ENCODE measurements at regions not wholly inside any gene's neighbourhood (a gene's known extent, or its start where the extent isn't known, plus 50 kb on each side); places are given as distances from the start of the nearest gene placed in this dataset.

DNA sequence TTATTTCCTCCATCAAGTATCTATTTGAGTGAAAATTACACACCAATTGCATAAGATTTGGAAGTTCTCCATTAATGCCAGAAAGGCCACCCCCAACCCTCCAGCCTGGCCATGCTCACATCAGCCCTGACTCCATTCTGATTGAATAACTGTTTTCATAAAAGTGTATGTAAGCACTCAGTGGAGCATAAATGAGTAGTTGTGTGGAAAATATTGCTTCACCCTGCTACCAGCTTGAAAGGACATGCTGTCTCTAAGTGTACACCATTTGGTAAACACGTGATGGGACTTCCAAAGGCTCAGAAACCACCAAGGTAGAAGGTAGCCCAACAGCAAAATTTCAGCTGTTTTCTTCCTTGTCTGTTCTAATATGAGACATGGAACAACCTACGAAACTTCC lies 393.8 kb downstream of the ZNF385D start:
- no peak for DNase-seq

DNA sequence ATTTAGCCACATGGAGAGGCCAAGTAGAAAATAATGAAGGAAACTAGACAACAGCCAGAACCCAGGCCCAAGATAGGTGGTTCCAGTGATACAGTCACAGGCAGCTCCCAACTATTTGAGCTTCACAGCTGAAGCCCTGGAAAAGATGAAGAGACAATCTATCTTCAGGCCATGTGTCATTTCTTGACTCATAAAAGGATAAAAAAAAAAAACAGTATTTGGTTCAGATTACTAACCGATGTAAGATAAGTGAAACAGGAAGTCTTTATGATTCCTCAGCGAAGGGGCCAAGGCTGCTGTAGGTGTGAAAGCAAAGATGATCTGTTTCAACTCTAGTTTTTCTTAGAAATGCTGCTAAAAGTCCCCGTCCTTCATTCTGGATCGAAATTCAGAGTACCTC lies 394.6 kb downstream of the ZNF385D start:
- DNase-seq: no peak

DNA sequence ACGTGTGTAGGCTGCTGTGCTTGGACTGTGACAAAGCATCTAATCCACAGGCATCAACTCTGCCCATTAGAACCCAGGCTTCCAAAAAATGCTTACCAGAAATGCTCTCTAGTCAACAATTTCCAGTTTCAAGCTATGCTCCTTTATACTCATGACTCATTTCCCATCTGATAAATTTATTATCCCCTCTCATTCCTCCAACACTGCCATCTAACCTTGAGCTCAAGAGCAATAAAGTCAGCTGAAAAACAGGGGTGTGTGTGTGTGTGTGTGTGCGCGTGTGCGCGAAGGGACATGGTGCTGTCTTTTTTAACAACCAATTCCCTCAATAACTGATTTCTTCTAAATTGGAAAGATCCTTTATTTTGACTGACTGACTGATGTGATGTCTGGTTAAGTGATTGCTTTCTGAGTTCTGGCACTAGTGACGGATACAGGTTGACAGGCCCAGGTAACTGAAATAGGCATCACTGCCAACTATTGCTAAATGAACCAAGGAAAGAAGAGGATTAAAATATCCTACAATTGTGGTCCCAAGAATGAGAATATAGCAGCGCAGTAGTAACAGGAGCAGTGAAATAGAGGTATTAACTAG lies 405.5 kb downstream of the ZNF385D start:
- no peak for DNase-seq

DNA sequence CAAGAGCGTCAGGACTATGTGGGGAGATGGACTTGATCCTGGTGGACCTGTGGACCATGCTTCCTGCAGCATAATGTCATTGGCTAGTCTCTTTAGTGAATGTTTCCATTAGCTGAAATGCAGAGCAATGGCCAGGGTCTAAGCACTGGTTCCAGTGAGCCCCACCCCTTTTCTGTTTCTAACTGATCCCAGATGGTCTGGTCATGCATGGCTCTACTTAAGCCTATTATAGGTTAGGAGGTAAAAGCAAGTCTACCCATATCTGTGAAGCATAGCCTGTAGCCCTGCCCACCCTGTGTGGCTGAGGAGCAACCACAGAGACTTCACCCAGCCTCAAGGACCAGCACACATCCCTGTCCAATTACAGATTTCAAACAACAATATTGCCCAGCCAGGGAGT lies 419.2 kb downstream of the ZNF385D start:
- DNase-seq: no peak

DNA sequence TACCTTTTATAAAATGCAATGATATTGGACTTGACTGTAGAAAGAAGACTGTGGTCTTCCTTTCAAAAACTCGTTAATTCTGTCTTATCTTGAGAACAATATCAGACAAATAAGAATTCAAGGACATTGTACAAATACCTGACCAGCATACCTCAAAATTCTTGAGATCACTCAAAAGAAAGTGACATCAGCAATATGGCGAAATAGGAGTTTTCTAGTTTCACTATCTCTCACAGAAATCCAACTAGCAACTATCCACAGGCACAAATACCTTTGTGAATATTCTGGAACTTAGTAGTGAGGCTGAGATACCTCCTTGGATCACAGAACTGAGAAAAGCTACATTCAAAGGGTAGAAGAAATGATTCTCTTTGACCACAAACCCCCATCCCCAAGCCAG lies 419.7 kb downstream of the ZNF385D start:
- no peak for DNase-seq

DNA sequence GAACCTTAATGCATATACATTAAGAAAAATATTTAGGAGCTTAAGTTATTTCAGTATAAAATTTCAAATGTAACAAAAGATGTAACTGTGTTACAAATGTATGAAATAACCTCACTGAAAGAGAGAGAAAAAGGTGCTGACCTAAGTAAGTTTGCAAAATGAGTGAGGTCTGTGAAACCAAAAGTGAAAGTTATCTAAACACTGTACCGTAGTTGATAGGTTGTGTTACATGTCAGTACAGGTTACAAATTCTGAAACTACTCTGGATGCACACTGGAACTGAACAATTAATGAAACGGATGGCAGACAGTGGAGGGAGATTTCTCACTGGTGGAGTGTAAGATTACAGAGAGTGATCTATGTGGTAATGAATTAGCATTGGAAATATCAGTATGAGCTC lies 420.7 kb downstream of the ZNF385D start:
- no peak for DNase-seq

DNA sequence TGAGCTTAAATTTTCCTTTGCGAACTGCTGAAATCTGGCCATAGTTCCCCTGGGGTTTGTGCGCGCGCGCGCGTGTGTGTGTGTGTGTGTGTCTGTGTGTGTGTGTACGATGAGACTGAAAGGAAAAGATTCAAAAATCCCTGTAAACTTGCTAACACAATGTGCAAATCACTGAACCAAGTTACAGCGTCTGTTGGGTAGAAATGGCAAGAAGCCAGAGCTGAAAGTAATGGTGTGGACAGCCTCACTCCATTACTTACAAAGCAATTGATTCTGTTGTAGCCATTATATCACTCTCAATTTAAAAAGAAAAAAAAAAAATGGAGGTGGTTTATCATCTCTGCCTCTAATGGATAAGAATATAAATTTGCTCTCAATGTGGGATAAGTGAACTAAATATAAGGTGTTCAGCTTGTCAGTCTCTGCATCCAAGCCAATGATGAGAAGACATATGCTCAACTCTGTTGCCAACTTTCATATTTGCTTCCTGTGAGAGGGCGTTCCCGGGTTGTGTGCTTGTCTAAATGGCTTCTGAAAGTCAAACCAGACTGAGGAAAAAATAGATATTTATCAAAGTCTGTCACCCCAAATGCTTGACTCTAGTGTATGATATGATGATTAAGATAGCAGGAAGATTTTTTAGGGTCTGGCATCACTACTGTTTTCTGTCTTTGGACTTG lies 422.2 kb downstream of the ZNF385D start:
- DNase-seq: no peak

DNA sequence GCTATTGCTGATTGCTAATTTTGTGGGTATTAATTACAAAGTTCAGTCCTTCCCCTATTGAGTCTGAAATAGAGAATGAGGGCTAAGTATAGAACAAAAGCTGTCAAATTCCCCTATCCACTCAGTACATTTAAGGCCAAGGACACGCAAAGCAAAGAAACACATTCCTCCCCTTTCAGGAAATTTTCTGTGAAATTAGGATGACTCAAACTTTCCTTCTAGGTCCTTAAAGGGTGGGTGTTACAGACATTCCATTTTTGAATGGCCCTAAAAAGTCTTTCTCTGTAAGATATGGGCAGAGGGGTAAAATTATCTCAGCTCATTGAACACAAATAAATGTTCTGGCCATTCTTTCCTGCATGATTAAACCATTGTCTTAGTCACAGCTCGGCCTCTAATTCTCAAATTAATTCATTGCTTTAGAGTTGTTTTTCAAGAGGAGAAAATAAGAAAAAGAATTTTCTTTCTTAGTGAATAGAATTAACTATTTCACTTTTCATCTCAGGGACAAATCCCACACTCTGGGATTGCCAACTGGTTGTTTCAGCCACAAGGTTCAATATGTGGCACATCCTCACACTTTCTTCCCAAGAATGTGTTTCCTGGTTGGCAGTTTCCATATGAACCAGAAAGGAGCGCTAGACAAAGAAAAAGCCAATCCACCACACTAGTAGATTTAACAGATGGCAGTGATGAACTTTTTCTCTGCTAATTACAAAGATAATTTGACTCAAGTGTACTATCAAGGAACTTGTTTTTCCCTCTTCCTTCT lies 424.1 kb downstream of the ZNF385D start:
- no peak for DNase-seq

DNA sequence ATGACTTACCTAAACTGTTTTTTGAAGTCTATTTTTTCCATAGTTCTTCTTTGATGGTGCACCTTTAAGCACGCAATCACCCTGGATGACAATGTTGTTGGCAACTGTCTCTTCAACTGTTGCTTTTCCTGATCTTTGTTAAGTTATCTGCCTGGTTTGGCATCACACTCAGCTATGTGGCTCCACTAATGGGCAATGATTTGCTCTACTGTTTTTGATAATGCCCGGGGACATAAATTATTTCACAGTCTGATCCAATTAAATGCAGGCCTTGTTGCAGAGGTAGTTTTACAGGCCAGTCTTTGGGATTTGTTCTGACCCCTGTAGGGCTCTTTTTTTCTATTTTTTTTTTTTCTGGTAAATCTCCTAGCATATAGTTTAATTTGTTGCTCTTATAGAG lies 436.3 kb downstream of the ZNF385D start:
- DNase-seq: no peak

DNA sequence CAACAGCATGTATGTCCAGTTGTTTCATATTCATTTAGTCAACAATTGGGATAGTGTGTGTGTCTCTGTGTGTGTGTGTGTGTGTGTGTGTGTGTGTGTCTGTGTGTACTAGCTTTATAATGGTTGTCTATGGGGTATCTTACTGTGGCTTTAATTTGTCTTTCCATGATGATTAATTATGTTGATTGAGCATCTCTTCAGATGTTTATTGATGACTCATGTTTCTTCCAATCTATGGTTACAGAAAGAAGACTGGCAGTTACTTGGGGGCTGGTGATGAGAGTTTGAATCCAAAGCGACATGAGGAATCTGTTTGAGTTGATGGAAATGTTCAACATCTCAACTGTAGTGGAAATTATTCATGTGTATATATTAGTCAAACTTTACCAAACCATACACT lies 440.1 kb downstream of the ZNF385D start:
- DNase-seq: no peak

DNA sequence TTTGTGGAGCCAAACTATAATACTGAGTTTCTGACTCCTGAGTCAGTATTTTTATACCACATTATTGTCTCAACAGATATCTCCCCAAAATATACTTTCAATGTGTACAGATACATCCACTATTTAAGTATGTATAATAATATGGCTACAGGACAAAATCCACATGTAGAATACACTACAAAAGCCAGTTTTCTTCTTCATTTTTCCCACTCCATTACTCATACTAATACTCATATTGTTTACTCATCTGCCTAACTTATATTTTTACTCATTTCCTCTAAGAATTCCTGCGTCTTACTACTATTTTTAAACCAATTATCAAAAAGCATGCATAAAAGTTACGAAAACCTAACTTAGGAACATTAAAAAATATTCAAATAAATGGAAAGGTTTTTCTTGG lies 440.8 kb downstream of the ZNF385D start:
- DNase-seq: no peak

DNA sequence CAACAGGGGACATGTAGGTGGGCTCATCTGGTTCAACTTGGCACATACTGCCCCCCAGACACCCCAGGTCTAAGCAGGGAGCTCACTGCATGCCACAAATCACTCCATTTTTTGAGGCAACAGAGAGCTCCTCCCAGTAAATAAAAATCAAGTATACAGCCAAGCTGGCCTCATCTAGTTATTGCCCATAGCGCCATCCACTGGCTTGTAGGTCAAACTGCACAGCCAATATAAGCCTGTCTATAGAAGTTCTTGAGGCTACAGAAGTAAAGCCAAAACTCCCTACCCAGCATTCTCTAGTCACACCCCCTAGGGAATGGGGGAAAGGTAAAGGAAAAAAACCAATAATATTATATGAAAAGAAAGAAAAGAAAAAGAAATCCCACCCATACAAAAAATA lies 453.7 kb downstream of the ZNF385D start:
- DNase-seq: no peak

DNA sequence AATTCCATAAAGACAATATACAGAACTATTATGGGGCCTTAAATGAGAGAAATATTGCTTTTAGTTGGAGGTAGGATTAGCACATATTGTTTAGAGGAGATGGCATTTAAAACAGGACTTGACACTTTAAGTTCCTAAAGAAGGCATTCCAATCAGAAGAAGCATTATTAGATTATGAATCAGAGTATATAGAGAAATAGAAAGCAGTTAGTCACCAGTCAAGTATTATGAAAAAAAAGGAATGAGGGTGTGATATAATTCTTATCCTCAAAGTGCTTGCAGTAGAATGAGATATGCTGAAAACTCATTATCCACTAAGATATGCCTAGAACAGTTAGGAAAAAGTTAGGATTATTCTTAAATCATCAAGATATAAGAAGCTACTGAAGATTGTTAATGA lies 456.2 kb downstream of the ZNF385D start:
- no peak for DNase-seq

DNA sequence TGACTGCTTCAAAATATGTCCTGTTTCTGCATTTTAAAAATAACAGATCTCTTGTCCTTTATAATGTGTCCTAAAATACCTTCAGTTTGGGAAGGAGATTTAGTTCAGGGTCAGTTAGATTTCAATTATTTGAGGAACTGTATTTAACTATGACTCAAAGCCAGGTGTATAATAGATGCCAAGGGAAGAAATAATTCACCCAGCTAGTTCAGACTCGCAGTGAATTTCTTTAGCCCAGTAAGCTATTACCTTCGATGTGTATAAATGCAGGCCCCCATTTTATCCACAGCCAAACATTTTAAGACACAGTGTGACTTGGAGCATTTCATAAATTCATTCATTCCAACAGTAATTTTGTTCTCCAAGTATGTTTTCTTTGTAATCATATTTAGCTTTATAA lies 458.0 kb downstream of the ZNF385D start:
- DNase-seq: no peak

DNA sequence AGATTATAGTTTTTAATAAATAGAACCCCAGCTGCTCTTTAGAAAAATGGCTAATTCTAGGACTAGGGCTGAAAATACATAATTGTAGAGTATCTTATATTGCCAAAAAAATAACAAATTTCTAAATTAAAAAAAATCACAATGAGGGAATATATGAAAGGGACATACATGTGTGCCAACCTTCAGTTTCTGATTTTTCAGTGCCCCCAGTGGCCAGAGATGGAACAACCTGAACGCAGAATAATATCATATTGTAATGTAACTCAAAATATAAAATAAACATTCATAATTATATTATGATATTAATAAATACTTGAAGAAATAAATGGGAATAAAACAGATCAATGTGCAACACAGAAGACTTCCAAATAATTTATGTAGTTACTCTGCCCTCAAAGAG lies 460.5 kb downstream of the ZNF385D start:
- no peak for DNase-seq

DNA sequence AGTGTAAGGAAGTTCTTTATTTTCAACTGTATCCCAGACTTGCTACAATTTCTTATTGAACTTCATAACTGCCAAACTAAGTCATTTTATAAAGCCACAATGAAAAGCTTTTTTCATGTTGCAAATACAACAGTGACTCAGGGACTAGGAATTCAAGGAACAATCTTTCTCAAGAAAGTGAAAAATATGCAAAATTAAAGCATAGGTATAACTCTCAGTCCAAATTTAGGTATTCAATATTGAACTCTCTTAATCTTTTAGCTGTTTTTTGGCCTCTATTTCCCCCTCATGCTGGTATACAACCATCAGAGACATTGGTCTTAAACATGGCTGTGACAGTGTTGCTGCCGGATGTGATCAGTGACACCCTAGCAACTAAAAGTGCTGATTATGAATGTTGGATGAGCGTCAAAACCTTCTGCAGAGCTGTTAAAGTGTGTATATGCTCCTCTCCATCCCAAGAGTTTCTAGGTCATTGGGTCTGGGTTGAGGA lies 476.9 kb downstream of the ZNF385D start:
- DNase-seq: no peak

DNA sequence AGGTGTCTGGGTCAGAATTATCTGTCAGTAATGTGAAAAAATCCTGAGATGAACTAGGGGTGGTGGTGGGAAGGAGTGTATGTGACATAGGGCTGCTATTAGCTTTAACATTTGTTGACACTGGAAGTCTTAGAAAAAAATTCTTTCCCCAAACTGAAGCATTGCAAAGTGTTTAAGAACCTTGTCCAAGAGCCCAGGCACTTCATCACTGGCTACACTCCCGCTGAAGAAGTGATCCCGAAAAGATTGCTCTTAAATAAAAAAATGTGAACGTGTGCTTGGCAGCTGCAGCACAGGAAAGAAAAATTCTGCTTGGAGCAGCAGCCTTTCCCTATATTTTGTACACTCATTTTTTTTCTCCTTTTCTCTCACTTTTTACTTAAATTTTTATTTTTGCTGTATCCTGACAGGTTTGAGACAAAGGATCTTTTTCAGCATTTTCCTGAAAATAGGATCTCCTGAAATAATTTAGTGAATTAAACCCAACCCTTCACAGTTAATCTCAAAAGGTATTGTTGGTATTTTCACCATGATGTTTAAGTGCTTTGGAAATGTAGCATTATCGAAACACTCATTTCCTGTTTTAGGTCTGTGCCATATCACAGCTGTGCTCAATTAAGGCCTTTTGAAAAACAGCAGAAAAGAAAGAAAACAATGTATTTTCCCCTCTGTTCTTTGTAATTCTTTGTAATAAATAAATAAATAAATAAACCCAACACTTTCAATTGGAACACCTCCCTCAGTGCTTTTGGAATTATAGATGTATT lies 477.6 kb downstream of the ZNF385D start:
- DNase-seq: no peak

DNA sequence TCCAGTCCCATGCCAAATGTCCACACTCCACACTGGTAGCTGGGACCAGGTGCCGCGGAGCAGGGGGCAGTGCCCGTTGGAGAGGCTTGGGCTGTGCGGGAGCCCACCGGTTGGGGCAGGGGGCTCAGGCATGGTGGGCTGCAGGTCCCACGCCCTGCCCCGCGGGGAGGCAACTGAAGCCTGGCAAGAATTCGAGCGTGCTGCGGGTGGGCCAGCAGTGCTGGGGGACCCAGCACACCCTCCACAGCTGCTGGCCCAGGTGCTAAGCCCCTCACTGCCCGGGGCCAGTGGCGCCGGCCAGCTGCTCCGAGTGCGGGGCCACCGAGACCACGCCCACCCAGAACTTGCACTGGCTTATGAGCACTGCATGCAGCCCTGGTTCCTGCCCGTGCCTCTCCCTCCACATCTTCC lies 479.4 kb downstream of the ZNF385D start:
- no peak for DNase-seq

DNA sequence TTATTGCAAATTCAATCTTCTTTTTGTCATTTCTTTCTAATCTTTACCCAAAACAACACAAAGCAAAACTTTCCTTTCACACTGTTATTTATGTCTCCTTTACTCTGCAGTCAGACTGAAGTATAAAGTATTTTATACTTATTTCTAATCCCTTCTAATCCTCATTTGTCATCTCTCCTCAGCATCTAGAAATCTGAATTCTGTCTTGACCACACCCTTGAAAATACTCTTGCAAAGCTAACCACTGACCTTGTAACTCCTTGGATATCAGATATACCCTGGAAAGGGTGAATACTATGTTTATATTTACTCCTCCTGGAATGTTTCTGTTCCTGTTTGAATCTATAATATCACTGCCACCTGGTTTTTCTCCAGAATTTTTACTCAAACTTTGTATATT lies 481.1 kb downstream of the ZNF385D start:
- DNase-seq: no peak

DNA sequence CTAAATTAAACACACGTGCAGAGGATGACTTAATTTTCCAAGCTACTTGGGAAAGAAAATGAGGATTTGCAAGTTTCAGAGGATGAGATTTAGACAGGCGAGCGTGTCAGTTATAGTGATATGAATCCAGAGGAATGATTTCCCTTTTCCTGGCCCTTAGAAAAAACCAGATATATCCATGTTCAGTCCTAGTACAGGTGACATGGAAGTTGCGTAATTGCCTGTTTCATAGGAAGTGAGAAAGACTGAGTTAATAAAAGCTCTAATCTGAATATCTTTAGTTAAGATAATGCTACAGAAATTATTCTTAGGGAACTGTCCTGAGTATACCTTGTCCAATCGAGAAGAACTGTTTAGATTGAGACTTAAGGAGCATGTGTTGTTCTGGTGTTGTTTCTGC lies 490.5 kb downstream of the ZNF385D start:
- no peak for DNase-seq

DNA sequence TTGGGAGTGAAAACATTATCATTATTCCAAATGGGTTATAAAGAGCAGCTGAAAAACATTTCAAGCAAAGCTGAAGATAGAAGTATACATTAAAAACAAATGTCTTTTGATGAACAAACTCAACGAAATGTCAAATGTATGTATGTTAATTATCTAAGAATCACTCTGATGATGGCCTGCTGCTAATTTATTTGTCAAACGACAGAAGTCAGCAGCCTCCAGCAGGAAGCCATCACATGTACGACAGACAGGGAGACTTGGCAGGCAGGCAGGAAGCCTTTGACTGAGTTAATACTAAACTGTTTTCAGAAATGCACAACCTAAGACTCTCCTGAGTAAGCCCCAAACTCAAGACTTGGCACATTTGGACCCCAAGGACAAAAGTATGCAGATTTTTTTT lies 491.1 kb downstream of the ZNF385D start:
- no peak for DNase-seq

DNA sequence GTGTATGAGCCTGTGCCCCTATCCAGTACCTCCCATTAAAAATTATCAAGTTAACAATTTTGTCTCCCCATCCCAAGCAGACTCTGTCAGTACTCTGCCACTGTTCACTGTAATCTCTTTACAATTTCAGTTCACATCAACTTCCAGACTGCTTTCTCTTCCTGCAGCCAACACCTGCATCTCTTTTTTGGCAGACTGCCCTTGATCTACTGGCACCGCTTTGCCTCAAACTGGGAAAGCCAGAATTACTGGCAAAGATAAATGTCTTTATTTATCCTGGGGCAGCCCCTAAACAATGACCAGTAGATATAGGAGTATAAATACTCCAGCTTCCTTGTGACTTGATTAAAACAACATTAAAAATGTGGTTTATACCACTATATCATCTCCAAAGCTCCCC lies 494.1 kb downstream of the ZNF385D start:
- no peak for DNase-seq

DNA sequence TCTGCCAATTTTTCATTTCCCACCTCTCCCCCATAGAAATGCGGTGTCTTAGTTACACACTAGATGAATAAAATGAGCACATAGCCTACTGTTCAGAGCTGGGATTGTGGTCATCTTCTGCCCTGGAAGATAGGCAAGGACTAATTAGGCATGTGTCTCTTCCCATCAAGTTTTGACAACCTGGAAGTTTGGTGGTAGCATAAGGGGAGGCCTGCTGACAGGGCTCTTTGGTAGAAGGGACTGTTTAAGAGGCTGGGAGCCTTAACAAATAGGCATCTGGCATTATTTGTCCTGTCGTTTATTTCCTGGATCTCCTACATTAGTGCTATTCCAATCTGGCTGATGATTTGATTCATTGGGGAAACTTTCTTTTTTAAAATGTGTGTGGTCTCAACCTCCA lies 512.3 kb downstream of the ZNF385D start:
- no peak for DNase-seq

DNA sequence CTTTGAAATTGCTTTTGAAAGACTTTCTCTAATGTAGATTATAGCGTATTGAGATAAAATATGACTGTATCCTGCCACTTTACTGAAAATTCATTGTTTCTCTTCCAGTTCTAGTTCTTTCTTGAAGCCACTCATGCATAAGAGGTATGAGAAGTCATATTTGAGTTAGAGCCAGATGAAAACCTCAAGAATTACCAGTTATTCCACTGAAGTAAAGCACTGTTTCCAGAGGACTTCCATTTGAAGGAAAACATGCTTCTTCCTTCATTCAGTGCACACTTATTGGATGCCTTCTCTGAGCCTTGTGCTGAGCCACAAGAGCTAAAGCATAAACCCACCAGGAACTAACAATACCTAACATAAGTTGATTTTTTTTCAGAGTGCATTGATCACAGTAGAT lies 513.4 kb downstream of the ZNF385D start:
- DNase-seq: no peak
